HepG2 (cell line): ENCODE measurements at regions not wholly inside any gene's neighbourhood (a gene's known extent, or its start where the extent isn't known, plus 50 kb on each side); places are given as distances from the start of the nearest gene placed in this dataset.

ENCODE experiments used
- ATAC-seq: fragments of 200-7000 bp; cut with Tn5 transposase; 3 replicates; pipeline ENCODE4 v1.9.1; 2020; ENCODE audit warnings: mild to moderate bottlenecking, moderate library complexity
- BruUV-seq: library from RNA; stranded (reverse); fragments of 400-500 nt; replicated peaks from 2 replicates; lab custom pipeline; 2021; lab: Mats Ljungman, UMichigan
- CTCF ChIA-PET: fragments of 300-600 bp; formaldehyde crosslinking; extraction: SDS; loops from one replicate; lab custom pipeline; 2021; ENCODE audit warnings: low total read pairs, inconsistent platforms, low intra/inter-chr PET ratio; lab: Yijun Ruan, JAX
- POLR2A ChIA-PET: fragments of 350-600 bp; sonication (Branson Sonifier 250); formaldehyde crosslinking; loops from one replicate; lab custom pipeline; 2020; ENCODE audit warnings: antibody characterized with exemption, inconsistent platforms; lab: Yijun Ruan, JAX
- DNase-seq: peaks from one replicate; pipeline ENCODE4 v3.0.0-alpha.2; 2015; ENCODE audit warnings: low spot score
- FAIRE-seq: peaks from 3 replicates; lab custom pipeline; 2011; peaks lifted over from hg19 to GRCh38; lab: Jason Lieb, UNC
- H2AFZ ChIP-seq: one replicate; pipeline ENCODE4 v1.6.1; 2011; ENCODE audit warnings: low read length, inconsistent platforms
- H3K27ac ChIP-seq: fragments of 300-600 bp; 3 replicates; pipeline ENCODE4 v1.8.0; 2011; ENCODE audit warnings: mixed run types, mild to moderate bottlenecking, mixed read lengths, low read length, inconsistent platforms; ENCODE audit not compliant: insufficient read depth; ENCODE audit errors: extremely low read length
- H3K27me3 ChIP-seq, 2 experiments: fragments of 200-600 bp in 1 of 2; 2 replicates in 1 of 2; 3 replicates in 1 of 2; pipeline versions ENCODE4 v1.6.0 to v1.8.0; 2011; ENCODE audit warnings: low read length in 2 of 2, mild to moderate bottlenecking in 2 of 2, moderate library complexity in 2 of 2, inconsistent platforms in 1 of 2; ENCODE audit not compliant: insufficient read depth in 2 of 2, control insufficient read depth in 1 of 2
- H3K36me3 ChIP-seq, 2 experiments: fragments of 200-600 bp in 1 of 2; replicated peaks in 1 of 2; 2 replicates in 1 of 2; 3 replicates in 1 of 2; pipeline versions ENCODE4 v1.5.1 to v1.8.0; 2011; ENCODE audit warnings: low read length in 2 of 2, inconsistent platforms in 1 of 2; ENCODE audit not compliant: insufficient read depth in 2 of 2, control insufficient read depth in 1 of 2
- H3K4me1 ChIP-seq: 2 replicates; pipeline ENCODE4 v1.5.1; 2012; ENCODE audit warnings: low read length, inconsistent platforms; ENCODE audit not compliant: insufficient read depth
- H3K4me2 ChIP-seq: 2 replicates; pipeline ENCODE4 v1.6.0; 2011; ENCODE audit warnings: low read depth, low read length, inconsistent platforms
- H3K4me3 ChIP-seq, 3 experiments: fragments of 200-600 bp in 1 of 3; sonication (generic), shearing (Covaris generic) in 1 of 3; replicated peaks in 1 of 3; 2 replicates each; pipeline ENCODE4 v1.5.1; 2011 to 2016; ENCODE audit warnings: low read length in 3 of 3, inconsistent platforms in 2 of 3, low read depth in 2 of 3, mild to moderate bottlenecking in 2 of 3, control low read depth in 1 of 3, mixed read lengths in 1 of 3; ENCODE audit not compliant: insufficient read depth in 1 of 3
- H3K79me2 ChIP-seq: one replicate; pipeline ENCODE4 v1.6.1; 2011; ENCODE audit warnings: low read length, inconsistent platforms; ENCODE audit not compliant: insufficient read depth
- H3K9ac ChIP-seq: 2 replicates; pipeline ENCODE4 v1.6.0; 2011; ENCODE audit warnings: mild to moderate bottlenecking, low read depth, low read length, inconsistent platforms; ENCODE audit not compliant: insufficient read depth
- H3K9me3 ChIP-seq: 2 replicates; pipeline ENCODE4 v1.5.1; 2012; ENCODE audit warnings: mild to moderate bottlenecking, low read length
- H4K20me1 ChIP-seq: 2 replicates; pipeline ENCODE4 v1.6.0; 2011; ENCODE audit warnings: inconsistent platforms, mild to moderate bottlenecking, low read length, moderate library complexity; ENCODE audit not compliant: insufficient read depth
- ATF1 ChIP-seq: IDR thresholded peaks from 2 replicates; pipeline ENCODE4 v1.6.1; 2016; ENCODE audit warnings: mild to moderate bottlenecking, control low read depth
- SPEN ChIP-seq: sonication (generic); formaldehyde crosslinking; IDR thresholded peaks from 2 replicates; pipeline ENCODE4 v1.5.1; 2020; ENCODE audit warnings: low read depth, mild to moderate bottlenecking, missing genetic modification reagents
- ZNF558 ChIP-seq: sonication (generic); formaldehyde crosslinking; IDR thresholded peaks from 2 replicates; pipeline ENCODE4 v1.9.0; 2022; ENCODE audit warnings: mild to moderate bottlenecking, missing genetic modification reagents, borderline replicate concordance
- WGBS: methylation state at CpG from one replicate; pipeline ENCODE4 v1.1.6; 2017; ENCODE audit warnings: low lambda C conversion rate; 5-methylcytosine and 5-hydroxymethylcytosine counted together
- in situ Hi-C: cut with HindIII; loops from 2 replicates; pipeline ENCODE4 v1.10.0; 2017; ENCODE audit warnings: low pct_unique_long_range_greater_than_20kb; ENCODE audit not compliant: extremely low pct_ligation_motif_present
- intact Hi-C: fragments of 100-400 bp; cut with micrococcal nuclease; formaldehyde crosslinking; loops from one replicate; pipeline ENCODE4 v1.10.0; 2022; ENCODE audit not compliant: unreplicated experiment
- TF ChIP-seq, protein P1 (sequence below): sonication (generic); formaldehyde crosslinking; IDR thresholded peaks from 2 replicates; pipeline ENCODE4 v1.8.0; 2022; ENCODE audit warnings: missing genetic modification reagents, mild to moderate bottlenecking, moderate library complexity, borderline replicate concordance
- TF ChIP-seq, protein P2 (sequence below): sonication (generic); formaldehyde crosslinking; IDR thresholded peaks from 2 replicates; pipeline ENCODE4 v1.4.0; 2020; ENCODE audit warnings: missing genetic modification reagents

DNA sequence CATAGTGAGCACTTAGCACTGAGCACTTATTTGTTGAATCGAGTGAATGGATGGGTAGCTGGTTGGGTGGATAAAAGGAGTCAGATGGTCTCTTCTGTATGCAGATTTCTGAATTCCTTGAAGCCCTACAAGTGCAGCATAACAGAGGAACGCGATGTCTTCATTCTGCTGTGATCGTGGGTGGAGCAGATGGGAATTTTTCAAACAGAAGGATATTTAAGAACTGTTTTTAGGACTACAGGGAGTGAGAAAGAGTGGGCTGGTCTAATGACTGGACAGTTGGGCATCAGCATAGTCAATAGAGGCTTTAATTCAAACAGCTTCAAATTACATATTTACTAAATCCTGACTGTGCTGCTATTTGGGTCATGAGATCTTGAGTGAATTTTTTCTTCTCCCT lies 253.2 kb downstream of the CEMIP2 start:
- DNase-seq = no peak
- no peaks in the 10 kb centered on the region for H3K4me1 ChIP-seq
- peaks cover 0 to 10% of the 10 kb centered on the region in 2 experiments; a peak in 2 of 5 replicates for H3K27me3 ChIP-seq
- no peaks in the 10 kb centered on the region for H3K36me3 ChIP-seq
- ChIA-PET CTCF (no interaction called here), POLR2A (no interaction called here)
- no peaks in the 10 kb centered on the region for H3K79me2 ChIP-seq
- H3K9me3 ChIP-seq = no peaks in the 10 kb centered on the region
- H3K27ac ChIP-seq = no peak overlapping the region
- BruUV-seq = no TSS peak
- WGBS = 0% methylated on average over 4 of the region's 4 CpGs
- no peak for TF ChIP-seq ATF1 (CRISPR knock-in tag)
- TF ChIP-seq, protein P1, sequence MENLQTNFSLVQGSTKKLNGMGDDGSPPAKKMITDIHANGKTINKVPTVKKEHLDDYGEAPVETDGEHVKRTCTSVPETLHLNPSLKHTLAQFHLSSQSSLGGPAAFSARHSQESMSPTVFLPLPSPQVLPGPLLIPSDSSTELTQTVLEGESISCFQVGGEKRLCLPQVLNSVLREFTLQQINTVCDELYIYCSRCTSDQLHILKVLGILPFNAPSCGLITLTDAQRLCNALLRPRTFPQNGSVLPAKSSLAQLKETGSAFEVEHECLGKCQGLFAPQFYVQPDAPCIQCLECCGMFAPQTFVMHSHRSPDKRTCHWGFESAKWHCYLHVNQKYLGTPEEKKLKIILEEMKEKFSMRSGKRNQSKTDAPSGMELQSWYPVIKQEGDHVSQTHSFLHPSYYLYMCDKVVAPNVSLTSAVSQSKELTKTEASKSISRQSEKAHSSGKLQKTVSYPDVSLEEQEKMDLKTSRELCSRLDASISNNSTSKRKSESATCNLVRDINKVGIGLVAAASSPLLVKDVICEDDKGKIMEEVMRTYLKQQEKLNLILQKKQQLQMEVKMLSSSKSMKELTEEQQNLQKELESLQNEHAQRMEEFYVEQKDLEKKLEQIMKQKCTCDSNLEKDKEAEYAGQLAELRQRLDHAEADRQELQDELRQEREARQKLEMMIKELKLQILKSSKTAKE (CRISPR knock-in tag) = no peak
- TF ChIP-seq SPEN = no peak
- TF ChIP-seq, protein P2, sequence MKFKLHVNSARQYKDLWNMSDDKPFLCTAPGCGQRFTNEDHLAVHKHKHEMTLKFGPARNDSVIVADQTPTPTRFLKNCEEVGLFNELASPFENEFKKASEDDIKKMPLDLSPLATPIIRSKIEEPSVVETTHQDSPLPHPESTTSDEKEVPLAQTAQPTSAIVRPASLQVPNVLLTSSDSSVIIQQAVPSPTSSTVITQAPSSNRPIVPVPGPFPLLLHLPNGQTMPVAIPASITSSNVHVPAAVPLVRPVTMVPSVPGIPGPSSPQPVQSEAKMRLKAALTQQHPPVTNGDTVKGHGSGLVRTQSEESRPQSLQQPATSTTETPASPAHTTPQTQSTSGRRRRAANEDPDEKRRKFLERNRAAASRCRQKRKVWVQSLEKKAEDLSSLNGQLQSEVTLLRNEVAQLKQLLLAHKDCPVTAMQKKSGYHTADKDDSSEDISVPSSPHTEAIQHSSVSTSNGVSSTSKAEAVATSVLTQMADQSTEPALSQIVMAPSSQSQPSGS (CRISPR knock-in tag) = no peak
- no peak for TF ChIP-seq ZNF558 (CRISPR knock-in tag)
- no peak for FAIRE-seq
- H3K4me2 ChIP-seq = no peak overlapping the region
- no peaks in the 10 kb centered on the region for H4K20me1 ChIP-seq
- intact Hi-C loops = no loop called here
- in situ Hi-C loops = no loop called here
- H3K9ac ChIP-seq = no peak overlapping the region
- ATAC-seq = no peak
- H2AFZ ChIP-seq = no peak overlapping the region
- no peak overlapping the region for H3K4me3 ChIP-seq
